A549 (cell line): ENCODE measurements at regions not wholly inside any gene's neighbourhood (a gene's known extent, or its start where the extent isn't known, plus 50 kb on each side); places are given as distances from the start of the nearest gene placed in this dataset.

ENCODE experiments used
- ATAC-seq, 2 experiments: fragments of 200-7000 bp in 1 of 2; fragments of >200 bp in 1 of 2; cut with Nextera tagmentation in 1 of 2; cut with Tn5 transposase in 1 of 2; 3 replicates each; pipeline versions ENCODE4 v1.8.0 to v1.9.1; 2018 to 2020; ENCODE audit warnings: mild to moderate bottlenecking in 1 of 2, moderate library complexity in 1 of 2
- CTCF ChIA-PET: fragments of 300-600 bp; sonication (Branson Sonifier 250); formaldehyde crosslinking; extraction: SDS; loops from one replicate; lab custom pipeline; 2021; ENCODE audit warnings: antibody characterized with exemption, inconsistent platforms; lab: Yijun Ruan, JAX
- POLR2A ChIA-PET: fragments of 350-600 bp; formaldehyde crosslinking; extraction: SDS; loops from one replicate; lab custom pipeline; 2021; ENCODE audit warnings: antibody characterized with exemption, inconsistent platforms; lab: Yijun Ruan, JAX
- DNase-seq, 2 experiments: peaks; one replicate each; pipeline versions ENCODE4 v3.0.0 to v3.0.0-alpha.2; 2011 to 2016; ENCODE audit warnings: low read depth in 1 of 2, low spot score in 1 of 2
- FAIRE-seq: peaks from 2 replicates; lab custom pipeline; 2011; peaks lifted over from hg19 to GRCh38; lab: Jason Lieb, UNC
- H3K27ac ChIP-seq, 2 experiments: fragments of >200 bp; sonication (Bioruptor Twin); formaldehyde crosslinking; 3 replicates each; pipeline ENCODE4 v1.5.1; 2016 to 2017
- H3K4me1 ChIP-seq: fragments of >200 bp; sonication (Bioruptor Twin); formaldehyde crosslinking; 3 replicates; pipeline ENCODE4 v1.6.1; 2016
- H3K4me2 ChIP-seq: fragments of >200 bp; sonication (Bioruptor Twin); formaldehyde crosslinking; 3 replicates; pipeline ENCODE4 v1.6.1; 2016
- H3K4me3 ChIP-seq: fragments of >200 bp; sonication (Bioruptor Twin); formaldehyde crosslinking; 3 replicates; pipeline ENCODE4 v1.5.1; 2016
- H3K9me3 ChIP-seq: fragments of >200 bp; sonication (Bioruptor Twin); formaldehyde crosslinking; 3 replicates; pipeline ENCODE4 v1.6.1; 2016
- CBX8 ChIP-seq: fragments of 200-600 bp; sonication (generic); IDR thresholded peaks from 2 replicates; pipeline ENCODE4 v1.6.1; 2016
- CEBPB ChIP-seq, 2 experiments: fragments of >200 bp in 1 of 2; sonication (Bioruptor Twin) in 1 of 2; formaldehyde crosslinking in 1 of 2; IDR thresholded peaks; 2 replicates each; pipeline ENCODE4 v1.6.1; 2012 to 2016
- CHD4 ChIP-seq: fragments of 200-600 bp; sonication (generic); IDR thresholded peaks from 2 replicates; pipeline ENCODE4 v1.6.1; 2016; ENCODE audit warnings: antibody characterized with exemption, mild to moderate bottlenecking, borderline replicate concordance
- EHMT2 ChIP-seq: fragments of 200-600 bp; sonication (generic); IDR thresholded peaks from 2 replicates; pipeline ENCODE4 v1.6.1; 2016; ENCODE audit warnings: antibody characterized with exemption, low read depth, mild to moderate bottlenecking, moderate library complexity
- EP300 ChIP-seq, 2 experiments: fragments of >200 bp; sonication (Bioruptor Twin); formaldehyde crosslinking; IDR thresholded peaks; 2 replicates in 1 of 2; 3 replicates in 1 of 2; pipeline ENCODE4 v1.6.1; 2016 to 2017
- FOSB ChIP-seq: fragments of 250-450 bp; sonication (Bioruptor Pico); IDR thresholded peaks from 2 replicates; pipeline ENCODE4 v1.5.0; 2020; ENCODE audit warnings: mild to moderate bottlenecking, moderate library complexity
- FOSL2 ChIP-seq, 2 experiments: fragments of 450-650 bp in 1 of 2; fragments of >200 bp in 1 of 2; sonication (Bioruptor Twin) in 1 of 2; formaldehyde crosslinking; IDR thresholded peaks; 2 replicates each; pipeline versions ENCODE4 v1.5.0 to v1.6.1; 2016 to 2020; ENCODE audit warnings: mild to moderate bottlenecking in 1 of 2, moderate library complexity in 1 of 2
- HOXB13 ChIP-seq: fragments of 250-450 bp; sonication (Bioruptor Pico); IDR thresholded peaks from 2 replicates; pipeline ENCODE4 v1.5.0; 2020; ENCODE audit warnings: low read depth, mild to moderate bottlenecking, moderate library complexity
- HOXB5 ChIP-seq: fragments of 250-450 bp; sonication (Bioruptor Pico); IDR thresholded peaks from 2 replicates; pipeline ENCODE4 v1.5.0; 2020; ENCODE audit warnings: mild to moderate bottlenecking, moderate library complexity
- JUN ChIP-seq, 2 experiments: fragments of >200 bp; sonication (Bioruptor Twin); formaldehyde crosslinking; IDR thresholded peaks; 2 replicates in 1 of 2; 3 replicates in 1 of 2; pipeline ENCODE4 v1.6.1; 2016 to 2017
- JUNB ChIP-seq: fragments of >200 bp; sonication (Bioruptor Twin); formaldehyde crosslinking; IDR thresholded peaks from 2 replicates; pipeline ENCODE4 v1.6.1; 2016
- MAZ ChIP-seq: fragments of 150-350 bp; IDR thresholded peaks from 2 replicates; pipeline ENCODE4 v1.6.1; 2014; ENCODE audit warnings: antibody characterized with exemption, low read depth, low read length, borderline replicate concordance
- MYC ChIP-seq: IDR thresholded peaks from 2 replicates; pipeline ENCODE4 v1.6.1; 2012; ENCODE audit warnings: mild to moderate bottlenecking, inconsistent platforms, low read length, improper control_type of control experiment, borderline replicate concordance
- NR3C1 ChIP-seq: fragments of >200 bp; sonication (Bioruptor Twin); formaldehyde crosslinking; IDR thresholded peaks from 3 replicates; pipeline ENCODE4 v1.6.1; 2017
- PHF8 ChIP-seq: fragments of 200-600 bp; sonication (generic); IDR thresholded peaks from 2 replicates; pipeline ENCODE4 v1.6.1; 2016; ENCODE audit warnings: low read depth, mild to moderate bottlenecking, antibody characterized with exemption, moderate library complexity, borderline replicate concordance
- RAD21 ChIP-seq, 2 experiments: fragments of >200 bp in 1 of 2; sonication (Bioruptor Twin) in 1 of 2; formaldehyde crosslinking in 1 of 2; IDR thresholded peaks in 1 of 2; conservative IDR thresholded peaks in 1 of 2; 2 replicates in 1 of 2; 3 replicates in 1 of 2; pipeline ENCODE4 v1.6.1; 2012 to 2018; ENCODE audit warnings: inconsistent platforms in 1 of 2
- RFX5 ChIP-seq: fragments of 450-650 bp; IDR thresholded peaks from 2 replicates; pipeline ENCODE4 v1.7.1; 2014; ENCODE audit warnings: antibody characterized with exemption, mild to moderate bottlenecking, moderate library complexity
- SMC3 ChIP-seq: fragments of >200 bp; sonication (Bioruptor Twin); formaldehyde crosslinking; IDR thresholded peaks from 3 replicates; pipeline ENCODE4 v1.6.1; 2018; ENCODE audit warnings: inconsistent platforms
- SREBF2 ChIP-seq: fragments of 450-650 bp; IDR thresholded peaks from 2 replicates; pipeline ENCODE4 v1.6.1; 2014; ENCODE audit warnings: mild to moderate bottlenecking, moderate library complexity
- TFCP2L1 ChIP-seq: fragments of 250-450 bp; sonication (Bioruptor Pico); IDR thresholded peaks from 2 replicates; pipeline ENCODE4 v1.5.0; 2021; ENCODE audit warnings: mild to moderate bottlenecking
- TP53 ChIP-seq: fragments of 250-450 bp; sonication (Bioruptor Pico); IDR thresholded peaks from 2 replicates; pipeline ENCODE4 v1.5.0; 2021; ENCODE audit warnings: mild to moderate bottlenecking, moderate library complexity
- ZC3H11A ChIP-seq: fragments of 450-650 bp; IDR thresholded peaks from 2 replicates; pipeline ENCODE4 v1.6.1; 2014; ENCODE audit warnings: antibody characterized with exemption, mild to moderate bottlenecking
- ZFP36 ChIP-seq: fragments of 450-650 bp; IDR thresholded peaks from 2 replicates; pipeline ENCODE4 v1.6.1; 2014; ENCODE audit warnings: borderline replicate concordance; ENCODE audit not compliant: partially characterized antibody
- ZNF302 ChIP-seq: fragments of 250-450 bp; sonication (Bioruptor Pico); IDR thresholded peaks from 2 replicates; pipeline ENCODE4 v1.9.0; 2021; ENCODE audit warnings: inconsistent platforms, mild to moderate bottlenecking, moderate library complexity
- ZSCAN20 ChIP-seq: fragments of 250-450 bp; sonication (Bioruptor Pico); IDR thresholded peaks from 2 replicates; pipeline ENCODE4 v1.8.0; 2022; ENCODE audit warnings: mild to moderate bottlenecking, moderate library complexity
- WGBS: methylation state at CpG from one replicate; pipeline ENCODE4 v1.1.6; 2017; ENCODE audit errors: missing lambda C conversion rate; 5-methylcytosine and 5-hydroxymethylcytosine counted together
- TF ChIP-seq, protein P1 (sequence below): fragments of 250-450 bp; sonication (Bioruptor Pico); IDR thresholded peaks from 2 replicates; pipeline ENCODE4 v1.5.0; 2021; ENCODE audit warnings: mild to moderate bottlenecking, moderate library complexity, borderline replicate concordance
- TF ChIP-seq, protein P2 (sequence below): fragments of 450-650 bp; IDR thresholded peaks from 2 replicates; pipeline ENCODE4 v1.6.1; 2014; ENCODE audit warnings: antibody characterized with exemption
- TF ChIP-seq, protein P3 (sequence below): fragments of >200 bp; sonication (Bioruptor Twin); formaldehyde crosslinking; IDR thresholded peaks from 3 replicates; pipeline ENCODE4 v1.6.1; 2016
- TF ChIP-seq, protein P4 (sequence below): fragments of 250-450 bp; sonication (Bioruptor Pico); IDR thresholded peaks from 2 replicates; pipeline ENCODE4 v1.5.0; 2020; ENCODE audit warnings: low read depth, mild to moderate bottlenecking, moderate library complexity
- TF ChIP-seq, protein P5 (sequence below): IDR thresholded peaks from 2 replicates; pipeline ENCODE4 v1.6.1; 2012; ENCODE audit warnings: low read depth, borderline replicate concordance

DNA sequence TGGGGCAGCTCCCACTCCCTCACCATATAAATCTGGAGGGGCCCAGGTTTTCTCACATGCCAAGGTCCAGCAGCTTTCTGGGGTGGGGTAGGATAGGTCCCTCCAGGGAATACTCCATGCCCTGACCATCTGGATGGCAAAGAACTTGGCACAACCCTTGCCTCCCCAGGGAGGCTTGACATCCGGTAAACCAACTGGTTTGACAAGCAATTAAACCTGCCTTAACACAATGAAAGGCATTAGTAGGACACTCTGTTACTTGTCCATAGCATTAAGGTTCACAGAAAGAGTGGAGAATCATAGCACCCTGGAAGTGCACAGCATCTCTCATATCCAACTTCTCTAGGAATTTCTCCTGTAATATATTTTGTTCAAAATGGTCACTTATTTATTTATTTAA lies 63.9 kb upstream of the MAF start:
- Histone ChIP-seq H3K4me2 (no peak overlapping the region), H3K9me3 (peaks cover 9% of the 10 kb centered on the region; the same call in 1 of the 3 replicates), H3K27ac (no peak overlapping the region), H3K4me3 (no peak overlapping the region), H3K4me1 (no peaks in the 10 kb centered on the region)
- FAIRE-seq: no peak
- no peak for ATAC-seq
- ChIA-PET CTCF (interaction anchor here (1.2 kb wide), 1 partner anchor 40 kb away, joined by 3 read pairs; no protein-coding TSS in a partner anchor), POLR2A (no interaction called here)
- WGBS: 60% methylated on average over 1 of the region's 1 CpG
- DNase-seq: no peak
- TF ChIP-seq, protein P1, sequence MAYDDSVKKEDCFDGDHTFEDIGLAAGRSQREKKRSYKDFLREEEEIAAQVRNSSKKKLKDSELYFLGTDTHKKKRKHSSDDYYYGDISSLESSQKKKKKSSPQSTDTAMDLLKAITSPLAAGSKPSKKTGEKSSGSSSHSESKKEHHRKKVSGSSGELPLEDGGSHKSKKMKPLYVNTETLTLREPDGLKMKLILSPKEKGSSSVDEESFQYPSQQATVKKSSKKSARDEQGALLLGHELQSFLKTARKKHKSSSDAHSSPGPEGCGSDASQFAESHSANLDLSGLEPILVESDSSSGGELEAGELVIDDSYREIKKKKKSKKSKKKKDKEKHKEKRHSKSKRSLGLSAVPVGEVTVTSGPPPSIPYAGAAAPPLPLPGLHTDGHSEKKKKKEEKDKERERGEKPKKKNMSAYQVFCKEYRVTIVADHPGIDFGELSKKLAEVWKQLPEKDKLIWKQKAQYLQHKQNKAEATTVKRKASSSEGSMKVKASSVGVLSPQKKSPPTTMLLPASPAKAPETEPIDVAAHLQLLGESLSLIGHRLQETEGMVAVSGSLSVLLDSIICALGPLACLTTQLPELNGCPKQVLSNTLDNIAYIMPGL (CRISPR knock-in tag): no peak
- TF ChIP-seq TFCP2L1 (CRISPR knock-in tag): no peak
- TF ChIP-seq EHMT2: no peak
- TF ChIP-seq PHF8: no peak
- TF ChIP-seq, protein P2, sequence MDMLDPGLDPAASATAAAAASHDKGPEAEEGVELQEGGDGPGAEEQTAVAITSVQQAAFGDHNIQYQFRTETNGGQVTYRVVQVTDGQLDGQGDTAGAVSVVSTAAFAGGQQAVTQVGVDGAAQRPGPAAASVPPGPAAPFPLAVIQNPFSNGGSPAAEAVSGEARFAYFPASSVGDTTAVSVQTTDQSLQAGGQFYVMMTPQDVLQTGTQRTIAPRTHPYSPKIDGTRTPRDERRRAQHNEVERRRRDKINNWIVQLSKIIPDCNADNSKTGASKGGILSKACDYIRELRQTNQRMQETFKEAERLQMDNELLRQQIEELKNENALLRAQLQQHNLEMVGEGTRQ: no peak
- no peak for TF ChIP-seq CEBPB (IDR thresholded peaks at IDR 0.05)
- no peak for TF ChIP-seq SMC3
- no peak for TF ChIP-seq NR3C1
- TF ChIP-seq JUN (IDR thresholded peaks at IDR 0.05): no peak
- TF ChIP-seq SREBF2: no peak
- TF ChIP-seq JUNB: no peak
- TF ChIP-seq EP300 (IDR thresholded peaks at IDR 0.05): no peak
- no peak for TF ChIP-seq ZSCAN20 (CRISPR knock-in tag)
- no peak for TF ChIP-seq CHD4
- TF ChIP-seq TP53 (CRISPR knock-in tag): no peak
- no peak for TF ChIP-seq FOSL2 (IDR thresholded peaks at IDR 0.05)
- TF ChIP-seq FOSL2 (CRISPR knock-in tag; IDR thresholded peaks at IDR 0.05): no peak

DNA sequence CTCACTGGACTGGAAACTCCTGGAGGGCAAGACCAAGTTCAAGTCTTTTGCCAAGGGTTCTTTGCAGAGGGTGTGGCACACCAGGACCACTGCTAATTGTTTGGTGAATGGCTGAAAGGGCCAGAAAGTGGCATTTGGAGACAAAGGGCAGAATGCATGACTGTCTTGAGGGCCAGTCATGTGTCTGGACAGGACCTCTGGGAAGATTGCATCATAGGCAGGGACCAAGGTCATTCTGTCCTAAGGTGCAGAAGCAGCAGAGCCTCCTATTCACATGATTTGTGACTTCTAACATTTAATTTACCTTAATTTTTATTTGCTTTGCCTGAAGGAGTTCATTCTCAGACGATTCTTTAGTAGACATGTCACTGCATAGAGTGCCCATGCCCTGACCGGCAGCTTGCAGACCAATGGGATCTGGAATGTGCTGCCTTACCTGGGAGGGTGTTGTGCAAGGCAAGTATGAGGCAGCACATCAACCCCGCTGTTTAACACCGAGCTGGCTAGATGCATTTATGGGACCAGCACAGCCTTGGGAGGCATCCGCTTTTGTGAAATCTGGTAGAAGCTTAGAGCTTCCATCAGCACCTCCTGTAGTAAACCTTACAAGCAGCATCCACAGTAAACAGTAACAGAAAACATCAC lies 62.3 kb upstream of the MAF start:
- no peak for TF ChIP-seq CBX8
- no peak for FAIRE-seq
- Histone ChIP-seq H3K27ac (no peak overlapping the region), H3K4me3 (no peak overlapping the region), H3K4me2 (no peak overlapping the region), H3K4me1 (peaks cover 9% of the 10 kb centered on the region; the same call in 2 of the 3 replicates), H3K9me3 (no peaks in the 10 kb centered on the region)
- no peak for DNase-seq
- CTCF ChIA-PET: no interaction called here
- POLR2A ChIA-PET: no interaction called here
- WGBS: 44% methylated on average over 5 of the region's 5 CpGs
- ATAC-seq: no peak

DNA sequence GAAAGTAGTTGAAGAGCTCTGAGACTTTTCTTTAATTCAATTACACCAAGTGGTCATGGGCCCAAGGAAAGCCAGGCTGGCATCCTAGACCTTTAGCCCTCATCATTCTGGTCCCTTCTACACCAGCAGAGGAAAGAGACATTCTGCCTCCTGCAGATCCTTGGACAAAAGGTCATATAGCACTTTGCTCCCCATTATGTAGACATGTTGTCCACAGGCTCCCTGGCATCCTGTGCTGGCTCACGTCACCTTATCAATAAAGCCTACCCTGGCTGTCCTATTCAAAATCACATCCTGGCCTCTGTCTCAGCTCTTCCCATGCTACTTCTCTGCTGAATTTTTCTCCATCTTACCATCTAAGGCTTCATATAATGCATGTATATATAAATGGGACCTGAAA lies 61.6 kb upstream of the MAF start:
- Histone ChIP-seq H3K4me2 (no peak overlapping the region), H3K4me1 (peaks cover 9% of the 10 kb centered on the region; the same call in 2 of the 3 replicates), H3K27ac (no peak overlapping the region)
- ATAC-seq: no peak
- no peak for FAIRE-seq
- TF ChIP-seq CHD4: no peak
- no peak for TF ChIP-seq HOXB13 (CRISPR knock-in tag)
- TF ChIP-seq CBX8: no peak
- no peak for TF ChIP-seq MAZ
- TF ChIP-seq FOSB (CRISPR knock-in tag): no peak
- TF ChIP-seq ZFP36: no peak
- TF ChIP-seq, protein P3, sequence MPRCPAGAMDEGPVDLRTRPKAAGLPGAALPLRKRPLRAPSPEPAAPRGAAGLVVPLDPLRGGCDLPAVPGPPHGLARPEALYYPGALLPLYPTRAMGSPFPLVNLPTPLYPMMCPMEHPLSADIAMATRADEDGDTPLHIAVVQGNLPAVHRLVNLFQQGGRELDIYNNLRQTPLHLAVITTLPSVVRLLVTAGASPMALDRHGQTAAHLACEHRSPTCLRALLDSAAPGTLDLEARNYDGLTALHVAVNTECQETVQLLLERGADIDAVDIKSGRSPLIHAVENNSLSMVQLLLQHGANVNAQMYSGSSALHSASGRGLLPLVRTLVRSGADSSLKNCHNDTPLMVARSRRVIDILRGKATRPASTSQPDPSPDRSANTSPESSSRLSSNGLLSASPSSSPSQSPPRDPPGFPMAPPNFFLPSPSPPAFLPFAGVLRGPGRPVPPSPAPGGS: no peak
- TF ChIP-seq MYC: no peak
- no peak for TF ChIP-seq RAD21 (conservative IDR thresholded peaks at IDR 0.05 in 1 of 2, IDR thresholded peaks at IDR 0.05 in 1 of 2)
- no peak for TF ChIP-seq RFX5
- no peak for TF ChIP-seq ZNF302
- no peak for TF ChIP-seq HOXB5 (CRISPR knock-in tag)
- TF ChIP-seq TP53 (CRISPR knock-in tag): no peak
- TF ChIP-seq ZC3H11A: no peak
- TF ChIP-seq, protein P4, sequence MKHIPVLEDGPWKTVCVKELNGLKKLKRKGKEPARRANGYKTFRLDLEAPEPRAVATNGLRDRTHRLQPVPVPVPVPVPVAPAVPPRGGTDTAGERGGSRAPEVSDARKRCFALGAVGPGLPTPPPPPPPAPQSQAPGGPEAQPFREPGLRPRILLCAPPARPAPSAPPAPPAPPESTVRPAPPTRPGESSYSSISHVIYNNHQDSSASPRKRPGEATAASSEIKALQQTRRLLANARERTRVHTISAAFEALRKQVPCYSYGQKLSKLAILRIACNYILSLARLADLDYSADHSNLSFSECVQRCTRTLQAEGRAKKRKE: no peak
- TF ChIP-seq, protein P5, sequence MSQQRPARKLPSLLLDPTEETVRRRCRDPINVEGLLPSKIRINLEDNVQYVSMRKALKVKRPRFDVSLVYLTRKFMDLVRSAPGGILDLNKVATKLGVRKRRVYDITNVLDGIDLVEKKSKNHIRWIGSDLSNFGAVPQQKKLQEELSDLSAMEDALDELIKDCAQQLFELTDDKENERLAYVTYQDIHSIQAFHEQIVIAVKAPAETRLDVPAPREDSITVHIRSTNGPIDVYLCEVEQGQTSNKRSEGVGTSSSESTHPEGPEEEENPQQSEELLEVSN: no peak
- TF ChIP-seq, all 56 proteins: peak for 0
- ChIA-PET POLR2A (no interaction called here), CTCF (no interaction called here)
- no peaks in the 10 kb centered on the region for H3K9me3 ChIP-seq
- H3K4me3 ChIP-seq: no peak overlapping the region
- 86% methylated on average over 1 of the region's 1 CpG for WGBS
- no peak for DNase-seq
